OCI-LY1 (cell line): ENCODE measurements at regions not wholly inside any gene's neighbourhood (a gene's known extent, or its start where the extent isn't known, plus 50 kb on each side); places are given as distances from the start of the nearest gene placed in this dataset.

ENCODE experiments used
- H2AFZ ChIP-seq: fragments of 200-600 bp; sonication (generic), shearing (Covaris generic); 2 replicates; pipeline ENCODE4 v1.6.0; 2014; ENCODE audit warnings: antibody characterized with exemption, mild to moderate bottlenecking, low read length
- H3F3A ChIP-seq: fragments of 200-600 bp; sonication (generic), shearing (Covaris generic); 2 replicates; pipeline ENCODE4 v1.6.0; 2014; ENCODE audit warnings: mild to moderate bottlenecking, antibody characterized with exemption, low read length, moderate library complexity; ENCODE audit not compliant: insufficient read depth
- H3K27ac ChIP-seq: fragments of 200-600 bp; sonication (generic); 2 replicates; pipeline ENCODE4 v1.5.1; 2014; ENCODE audit warnings: low read length, mixed run types, mild to moderate bottlenecking, low read depth; ENCODE audit not compliant: poor library complexity, severe bottlenecking
- H3K27me3 ChIP-seq: fragments of 200-600 bp; sonication (generic); 2 replicates; pipeline ENCODE4 v1.6.0; 2014; ENCODE audit warnings: antibody characterized with exemption, mild to moderate bottlenecking, low read length, moderate library complexity; ENCODE audit not compliant: insufficient read depth
- H3K36me3 ChIP-seq: fragments of 200-600 bp; sonication (generic); 2 replicates; pipeline ENCODE4 v1.6.1; 2014; ENCODE audit warnings: mild to moderate bottlenecking, antibody characterized with exemption, low read length, moderate library complexity, mixed read lengths; ENCODE audit not compliant: insufficient read depth
- H3K4me1 ChIP-seq: fragments of 200-600 bp; sonication (generic); 2 replicates; pipeline ENCODE4 v1.5.1; 2014; ENCODE audit warnings: mild to moderate bottlenecking, low read length, moderate library complexity; ENCODE audit not compliant: insufficient read depth, severe bottlenecking
- H3K4me2 ChIP-seq: fragments of 200-600 bp; sonication (generic), shearing (Covaris generic); 2 replicates; pipeline ENCODE4 v1.6.1; 2014; ENCODE audit warnings: low read length
- H3K4me3 ChIP-seq: fragments of 200-600 bp; sonication (generic); 2 replicates; pipeline ENCODE4 v1.5.1; 2014; ENCODE audit warnings: low read length, low read depth, mild to moderate bottlenecking, mixed read lengths; ENCODE audit not compliant: poor library complexity, severe bottlenecking
- H3K79me2 ChIP-seq: fragments of 200-600 bp; shearing (Covaris generic); 2 replicates; pipeline ENCODE4 v1.6.1; 2016; ENCODE audit warnings: mixed run types, low read length, mixed read lengths; ENCODE audit not compliant: insufficient read depth
- H3K9ac ChIP-seq: fragments of 200-600 bp; sonication (generic), shearing (Covaris generic); 2 replicates; pipeline ENCODE4 v1.6.1; 2014; ENCODE audit warnings: mild to moderate bottlenecking, low read length, mixed read lengths
- H3K9me2 ChIP-seq: fragments of 200-600 bp; sonication (generic), shearing (Covaris generic); 2 replicates; pipeline ENCODE4 v1.6.1; 2014; ENCODE audit warnings: low read depth, mild to moderate bottlenecking, low read length, mixed read lengths
- H3K9me3 ChIP-seq: fragments of 200-600 bp; shearing (Covaris generic); 2 replicates; pipeline ENCODE4 v1.6.1; 2014; ENCODE audit warnings: low read length, mixed read lengths
- H4K20me1 ChIP-seq: fragments of 200-600 bp; sonication (generic), shearing (Covaris generic); 2 replicates; pipeline ENCODE4 v1.6.0; 2016; ENCODE audit warnings: mild to moderate bottlenecking, low read length; ENCODE audit not compliant: insufficient read depth
- CTCF ChIP-seq: fragments of 200-600 bp; sonication (generic), shearing (Covaris generic); IDR thresholded peaks from 2 replicates; pipeline ENCODE4 v1.5.1; 2017; ENCODE audit warnings: mild to moderate bottlenecking, antibody characterized with exemption, low read length, moderate library complexity, mixed read lengths
- EZH2 ChIP-seq: fragments of 200-600 bp; sonication (generic), shearing (Covaris generic); IDR thresholded peaks from 2 replicates; pipeline ENCODE4 v1.8.0; 2017; ENCODE audit warnings: borderline replicate concordance, mixed run types, mild to moderate bottlenecking, antibody characterized with exemption, low read length, moderate library complexity, mixed read lengths

- Histone ChIP-seq H4K20me1 (no peaks in the 10 kb centered on the region), H3K9me2 (no peaks in the 10 kb centered on the region), H3K9me3 (no peaks in the 10 kb centered on the region), H3F3A (no peaks in the 10 kb centered on the region), H2AFZ (no peak overlapping the region), H3K4me1 (no peaks in the 10 kb centered on the region), H3K79me2 (no peaks in the 10 kb centered on the region), H3K9ac (no peak overlapping the region), H3K27ac (no peak overlapping the region), H3K27me3 (no peaks in the 10 kb centered on the region), H3K4me3 (no peak overlapping the region), H3K4me2 (no peak overlapping the region), H3K36me3 (no peaks in the 10 kb centered on the region)
- TF ChIP-seq EZH2 (no peak), CTCF (no peak)
Measured at GRCh38 chr2:207416111-207416510, 113.7 kb upstream of the CREB1 start.

DNA sequence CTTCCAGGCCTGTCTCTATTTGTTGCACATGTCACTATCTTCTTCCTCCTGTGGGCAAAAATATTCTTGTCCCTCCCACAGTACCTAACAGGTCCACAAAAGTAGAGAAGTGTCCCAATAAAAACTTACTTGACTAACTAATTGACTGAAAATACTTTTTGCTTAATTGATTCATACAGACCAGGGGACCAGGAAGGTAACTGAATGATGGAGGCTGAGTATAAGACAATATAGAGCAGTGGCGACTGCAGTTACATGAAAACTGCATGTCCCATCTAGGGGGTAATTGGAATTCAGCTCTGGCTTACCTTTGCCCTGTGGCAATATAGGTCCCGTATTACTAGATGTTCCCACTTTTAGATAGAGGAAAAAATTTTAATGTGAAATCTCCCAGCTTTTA lies 112.9 kb upstream of the CREB1 start:
- H3K36me3 ChIP-seq = no peaks in the 10 kb centered on the region

DNA sequence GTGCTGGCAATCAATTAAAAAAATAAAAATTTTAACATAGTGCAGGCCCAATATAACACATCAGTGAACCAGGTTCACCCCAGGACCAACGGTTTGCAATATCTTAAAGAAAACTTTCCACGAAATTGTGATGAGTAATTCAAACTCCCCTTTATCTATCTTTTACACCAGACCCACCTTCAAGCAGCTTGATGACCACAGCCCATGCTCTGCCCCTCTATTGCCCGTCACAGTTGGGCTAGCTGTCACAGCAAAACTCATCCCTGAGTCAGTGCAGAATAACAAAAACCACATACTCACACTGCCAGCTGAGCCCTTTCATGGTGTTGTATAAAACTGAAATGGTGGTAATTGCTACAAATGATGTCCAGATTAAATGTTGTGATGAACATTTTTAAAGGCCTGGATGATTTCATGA lies 112.5 kb upstream of the CREB1 start:
- H3K9ac ChIP-seq = no peak overlapping the region
- no peaks in the 10 kb centered on the region for H3K27me3 ChIP-seq

More for the DNA sequence above, 112.9 kb upstream of the CREB1 start:
- H3K27me3 ChIP-seq = no peaks in the 10 kb centered on the region
- H3K9me3 ChIP-seq = no peaks in the 10 kb centered on the region
- no peaks in the 10 kb centered on the region for H4K20me1 ChIP-seq
- TF ChIP-seq EZH2 (no peak), CTCF (no peak)
- no peaks in the 10 kb centered on the region for H3K4me1 ChIP-seq
- no peak overlapping the region for H3K9ac ChIP-seq
- H2AFZ ChIP-seq = no peak overlapping the region
- no peaks in the 10 kb centered on the region for H3K9me2 ChIP-seq
- H3K27ac ChIP-seq = no peak overlapping the region
- no peaks in the 10 kb centered on the region for H3K79me2 ChIP-seq
- no peak overlapping the region for H3K4me3 ChIP-seq
- no peak overlapping the region for H3K4me2 ChIP-seq
- no peaks in the 10 kb centered on the region for H3F3A ChIP-seq

More for the DNA sequence above, 112.5 kb upstream of the CREB1 start:
- Histone ChIP-seq H3F3A (no peaks in the 10 kb centered on the region), H3K4me1 (no peaks in the 10 kb centered on the region), H3K79me2 (no peaks in the 10 kb centered on the region), H3K4me2 (no peak overlapping the region), H3K9me2 (no peaks in the 10 kb centered on the region), H3K9me3 (no peaks in the 10 kb centered on the region), H3K27ac (no peak overlapping the region), H2AFZ (no peak overlapping the region), H3K4me3 (no peak overlapping the region), H4K20me1 (no peaks in the 10 kb centered on the region), H3K36me3 (no peaks in the 10 kb centered on the region)
- no peak for TF ChIP-seq CTCF
- TF ChIP-seq EZH2 = no peak
